ENCODE measurements at regions not wholly inside any gene's neighbourhood (a gene's known extent, or its start where the extent isn't known, plus 50 kb on each side); places are given as distances from the start of the nearest gene placed in this dataset.
"Not testable (repeated sequence)": the region's sequence is repeated elsewhere in the genome, so short reads cannot be mapped to it uniquely, and the experiment has no call there.

DNA sequence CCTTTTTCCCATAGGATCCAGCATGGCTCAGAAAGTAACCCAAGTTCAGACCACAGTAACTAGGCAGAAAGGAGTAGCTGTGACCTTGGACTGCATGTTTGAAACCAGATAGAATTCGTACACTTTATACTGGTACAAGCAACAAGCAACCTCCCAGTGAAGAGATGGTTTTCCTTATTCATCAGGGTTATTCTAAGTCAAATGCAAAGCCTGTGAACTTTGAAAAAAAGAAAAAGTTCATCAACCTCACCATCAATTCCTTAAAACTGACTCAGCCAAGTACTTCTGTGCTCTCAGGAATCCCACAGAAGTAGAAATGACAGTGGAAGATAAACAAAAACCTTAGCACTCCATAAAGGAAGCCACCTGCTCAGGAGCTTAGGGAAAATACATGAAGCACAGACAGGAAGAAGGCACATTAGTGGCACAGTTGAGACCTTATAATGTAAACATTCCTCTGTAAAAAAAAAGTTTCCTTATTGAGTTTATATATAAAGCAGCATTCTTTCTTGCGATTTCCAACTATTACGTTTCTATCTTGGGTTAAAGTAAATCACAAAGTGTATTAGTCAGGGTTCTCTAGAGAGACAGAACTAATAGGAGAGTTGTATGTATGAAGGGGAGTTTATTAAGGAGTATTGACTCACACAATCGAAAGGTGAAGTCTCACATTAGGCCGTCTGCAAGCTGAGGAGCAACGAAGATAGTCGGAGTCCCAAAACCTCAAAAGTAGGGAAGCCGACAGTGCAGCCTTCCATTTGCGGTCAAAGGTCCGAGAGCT, 398.4 kb downstream of the DAD1 start:
- no peak for DNase-seq (ENCODE audit: low read depth)

- DNase-seq (ENCODE audit: low read depth): no peak
Measured at GRCh38 chr14:22189881-22190280, 399.1 kb downstream of the DAD1 start.

DNA sequence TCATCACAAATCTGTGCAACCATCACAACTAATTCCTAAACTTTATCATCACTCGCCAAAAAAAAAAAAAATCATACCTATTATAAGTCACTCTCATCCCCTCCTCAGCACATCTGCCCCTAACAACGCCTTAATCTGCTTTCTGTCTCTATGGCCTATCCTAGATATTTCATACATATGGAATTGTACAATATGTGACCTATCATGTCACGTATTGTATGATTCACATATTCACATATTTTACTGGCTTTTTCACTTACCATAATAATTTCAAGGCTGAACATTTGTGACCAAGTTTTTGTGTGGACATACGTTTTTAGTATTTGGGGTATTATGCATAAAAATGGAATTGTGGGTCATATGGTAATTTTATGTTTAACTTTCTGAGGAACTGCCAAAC, 400.7 kb downstream of the DAD1 start:
- no peak for DNase-seq (ENCODE audit: low read depth)

DNA sequence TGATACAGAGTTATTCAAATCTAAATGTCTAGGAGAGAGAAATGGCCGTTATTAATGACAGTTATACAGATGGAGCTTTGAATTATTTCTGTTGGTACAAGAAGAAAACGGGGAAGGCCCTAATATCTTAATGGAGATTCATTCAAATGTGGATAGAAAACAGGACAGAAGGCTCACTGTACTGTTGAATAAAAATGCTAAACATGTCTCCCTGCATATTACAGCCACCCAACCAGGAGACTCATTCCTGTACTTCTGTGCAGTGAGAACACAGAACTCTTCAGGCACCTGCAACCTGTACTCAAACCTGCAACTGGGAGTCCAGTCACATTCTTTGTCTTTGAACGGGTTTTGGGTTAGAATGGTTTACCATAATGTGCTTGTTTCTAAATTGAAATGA, 403.2 kb downstream of the DAD1 start:
- DNase-seq (ENCODE audit: low read depth): no peak

GRCh38 chr14:22185191-22185590, 403.8 kb downstream of the DAD1 start:
- no peak for DNase-seq (ENCODE audit: low read depth)

- no peak for DNase-seq (ENCODE audit: low read depth)
Measured at GRCh38 chr14:22184830-22185168, 404.2 kb downstream of the DAD1 start.

- no peak for DNase-seq (ENCODE audit: low read depth)
Measured at GRCh38 chr14:22184157-22184829, 404.7 kb downstream of the DAD1 start.

- DNase-seq (ENCODE audit: low read depth): no peak
Measured at GRCh38 chr14:22180045-22180444, 409.0 kb downstream of the DAD1 start.

DNA sequence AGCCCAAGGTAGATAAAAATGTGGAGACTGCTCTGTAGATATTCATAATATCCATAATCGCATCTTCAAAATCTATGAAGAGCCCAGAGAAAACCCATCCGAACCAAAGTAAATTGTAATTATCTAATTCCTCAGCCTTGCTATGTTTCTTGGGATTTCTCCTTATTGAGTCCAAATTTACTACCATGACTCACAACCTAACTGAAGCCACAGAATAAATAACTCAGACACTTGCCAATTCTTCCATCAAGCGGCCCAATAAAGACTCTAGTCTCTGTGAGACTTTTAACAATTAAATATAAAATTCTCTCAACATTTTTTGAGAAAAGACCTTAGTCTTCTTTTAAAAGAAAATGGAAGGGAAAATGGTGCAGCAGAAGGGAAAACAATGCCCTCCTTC, 409.8 kb downstream of the DAD1 start:
- no peak for DNase-seq (ENCODE audit: low read depth)

GRCh38 chr14:22178333-22178839, 410.6 kb downstream of the DAD1 start:
- no peak for DNase-seq (ENCODE audit: low read depth)

DNA sequence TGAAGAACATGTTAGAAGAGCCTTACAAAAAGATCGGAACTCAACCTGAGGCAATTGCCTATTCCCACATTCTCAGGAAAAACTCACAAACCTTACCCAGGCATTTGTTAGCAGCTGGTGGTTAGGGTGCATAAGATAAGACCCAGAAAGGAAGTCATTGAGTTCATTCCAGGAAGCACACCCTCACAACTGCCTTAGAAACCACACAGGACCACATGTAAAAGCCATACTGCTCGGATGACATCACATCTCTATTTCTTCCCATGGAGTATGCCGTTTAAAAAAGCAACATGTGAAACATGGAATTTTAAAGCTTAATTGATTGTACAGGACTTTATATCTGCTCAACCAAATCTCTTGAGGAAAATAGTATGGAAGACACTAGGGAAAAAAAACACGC, 411.2 kb downstream of the DAD1 start:
- no peak for DNase-seq (ENCODE audit: low read depth)

DNA sequence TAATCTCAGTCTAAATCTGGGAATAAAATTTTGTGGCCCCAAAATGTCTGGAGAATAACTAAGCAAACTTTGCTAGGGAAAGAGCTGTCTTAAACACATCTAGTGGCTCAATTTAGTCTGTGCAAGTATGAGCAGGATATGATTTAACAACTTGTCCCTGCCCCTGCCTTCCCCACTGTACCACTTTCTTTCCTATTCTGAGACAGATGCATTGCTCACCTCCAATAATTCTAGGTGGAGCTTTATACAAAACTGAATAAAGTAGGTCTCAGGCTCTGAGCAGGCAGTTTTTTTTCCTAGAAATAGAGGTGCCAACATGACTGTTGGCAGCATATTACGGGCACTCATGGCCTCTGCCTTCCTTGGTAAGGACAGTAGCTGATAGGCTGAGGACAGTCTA, 412.1 kb downstream of the DAD1 start:
- no peak for DNase-seq (ENCODE audit: low read depth)

- not testable (repeated sequence) for DNase-seq (ENCODE audit: low read depth)
Measured at GRCh38 chr14:22175278-22175558, 413.8 kb downstream of the DAD1 start.

GRCh38 chr14:22174412-22175277, 414.4 kb downstream of the DAD1 start:
- DNase-seq (ENCODE audit: low read depth): no peak

DNA sequence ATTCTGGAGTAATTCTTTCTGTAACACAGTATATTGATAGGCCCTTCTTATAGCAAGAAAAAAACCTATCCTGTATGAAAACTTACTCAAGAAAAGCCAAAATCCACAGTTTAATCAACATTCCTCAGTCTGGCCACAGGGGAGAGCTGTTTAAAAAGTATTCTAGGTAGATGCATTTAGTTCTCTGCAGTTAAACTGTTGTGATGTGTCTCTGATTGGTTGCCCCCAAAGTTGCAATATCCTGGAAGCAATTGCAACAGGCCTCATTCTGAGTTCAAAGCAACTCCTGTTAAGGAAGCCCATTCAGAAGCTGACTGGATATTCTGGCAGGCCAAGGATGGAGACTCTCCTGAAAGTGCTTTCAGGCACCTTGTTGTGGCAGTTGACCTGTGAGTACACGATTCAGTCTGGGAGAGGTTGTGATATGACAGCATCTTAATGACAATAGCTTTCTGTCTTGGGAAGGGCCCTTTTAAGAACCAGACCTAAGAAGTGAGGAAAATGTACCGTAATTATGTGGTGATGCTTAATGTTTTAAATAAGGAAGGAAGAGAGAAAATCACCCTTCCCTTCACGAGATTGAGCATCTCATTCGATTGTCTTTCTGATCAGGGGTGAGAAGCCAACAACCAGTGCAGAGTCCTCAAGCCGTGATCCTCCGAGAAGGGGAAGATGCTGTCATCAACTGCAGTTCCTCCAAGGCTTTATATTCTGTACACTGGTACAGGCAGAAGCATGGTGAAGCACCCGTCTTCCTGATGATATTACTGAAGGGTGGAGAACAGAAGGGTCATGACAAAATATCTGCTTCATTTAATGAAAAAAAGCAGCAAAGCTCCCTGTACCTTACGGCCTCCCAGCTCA, 420.7 kb downstream of the DAD1 start:
- DNase-seq (ENCODE audit: low read depth): no peak

DNA sequence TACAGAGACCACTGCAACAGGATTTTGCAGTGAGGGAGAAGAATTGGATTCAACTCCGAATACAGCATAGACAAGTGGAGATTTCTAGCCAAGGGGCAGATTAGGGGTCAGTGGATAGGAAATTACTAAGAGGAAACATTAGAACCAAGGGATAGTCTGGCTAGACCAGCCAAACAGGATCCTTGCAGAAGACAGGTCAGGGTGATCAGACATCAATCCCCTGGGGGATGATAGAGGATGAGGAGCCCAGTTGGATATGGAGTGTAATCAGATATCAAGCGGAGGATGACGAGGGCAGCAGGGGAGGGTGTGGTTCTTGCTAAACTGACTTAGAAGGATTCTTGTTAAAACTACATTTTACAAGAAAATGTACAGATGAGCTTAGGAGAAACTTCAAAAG, 424.4 kb downstream of the DAD1 start:
- DNase-seq (ENCODE audit: low read depth): no peak

DNA sequence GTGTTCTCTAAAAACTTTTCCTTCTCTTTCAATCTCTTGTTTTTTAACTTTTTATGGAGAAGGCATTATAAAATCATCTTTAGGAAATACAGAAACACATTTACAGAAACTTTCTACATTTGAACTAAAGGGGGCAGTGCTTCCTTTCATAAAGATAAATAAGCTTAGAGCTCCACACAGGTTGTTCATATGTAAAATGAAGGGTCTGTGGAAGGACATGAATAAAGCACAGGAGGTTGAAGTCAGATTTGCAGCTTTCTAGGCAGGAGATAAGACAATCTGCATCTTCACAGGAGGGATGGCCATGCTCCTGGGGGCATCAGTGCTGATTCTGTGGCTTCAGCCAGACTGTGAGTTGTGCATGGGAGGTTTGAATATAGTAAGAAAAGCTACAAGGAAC, 426.0 kb downstream of the DAD1 start:
- no peak for DNase-seq (ENCODE audit: low read depth)

GRCh38 chr14:22159957-22160356, 429.1 kb downstream of the DAD1 start:
- DNase-seq (ENCODE audit: low read depth): no peak

DNA sequence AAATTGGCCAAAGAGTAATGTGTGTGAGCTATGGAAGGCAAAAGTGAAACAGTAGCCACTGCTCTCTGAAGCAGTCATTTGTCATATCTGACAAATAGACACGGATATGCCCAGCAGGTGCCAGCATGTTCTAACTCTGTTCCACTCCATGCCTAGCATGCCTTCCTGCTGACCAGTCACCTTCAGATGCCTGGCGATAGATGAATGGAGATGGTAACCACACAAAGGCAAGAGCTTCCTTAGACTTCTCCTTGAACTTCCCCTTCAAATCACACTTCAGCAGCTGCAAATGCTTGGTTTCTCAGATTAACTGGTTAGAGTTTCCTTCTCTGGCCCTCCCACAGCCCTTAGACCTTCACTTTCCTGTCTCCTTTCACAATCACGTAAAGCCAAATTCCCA, 429.9 kb downstream of the DAD1 start:
- DNase-seq (ENCODE audit: low read depth): no peak

- DNase-seq (ENCODE audit: low read depth): no peak
Measured at GRCh38 chr14:22158560-22158959, 430.5 kb downstream of the DAD1 start.

GRCh38 chr14:22155571-22155970, 433.5 kb downstream of the DAD1 start:
- no peak for DNase-seq (ENCODE audit: low read depth)

DNA sequence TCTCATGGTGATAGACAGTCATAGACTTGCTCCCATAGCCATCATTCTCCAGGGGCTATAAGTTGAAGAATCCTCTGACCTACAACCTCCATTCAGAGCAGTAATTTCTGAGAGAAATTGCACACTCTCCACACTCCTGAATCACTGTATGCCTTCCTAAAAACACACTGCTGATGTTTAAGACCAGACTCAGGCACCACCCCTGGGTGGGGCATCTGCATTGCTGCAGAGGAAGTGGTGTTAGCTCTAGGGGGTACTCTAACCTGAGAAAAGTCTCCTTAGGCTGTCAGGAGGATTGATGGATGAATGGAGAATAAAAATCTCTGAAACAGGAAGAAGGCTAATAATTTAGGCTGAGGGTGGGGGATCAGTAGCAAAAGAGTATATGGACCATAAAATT, 436.1 kb downstream of the DAD1 start:
- DNase-seq (ENCODE audit: low read depth): no peak

All from GM04503 (cell line).